K562 (cell line): ENCODE measurements at regions not wholly inside any gene's neighbourhood (a gene's known extent, or its start where the extent isn't known, plus 50 kb on each side); places are given as distances from the start of the nearest gene placed in this dataset.

ENCODE experiments used
- ATAC-seq: fragments of 200-7000 bp; cut with Tn5 transposase; 3 replicates; pipeline ENCODE4 v1.9.1; 2020; ENCODE audit warnings: moderate library complexity
- BruUV-seq: library from RNA; stranded (reverse); fragments of 400-500 nt; replicated peaks from 2 replicates; lab custom pipeline; 2021; lab: Mats Ljungman, UMichigan
- CTCF ChIA-PET: fragments of 300-600 bp; formaldehyde crosslinking; extraction: SDS; loops from one replicate; lab custom pipeline; 2021; ENCODE audit warnings: low intra/inter-chr PET ratio; lab: Yijun Ruan, JAX
- POLR2A ChIA-PET: fragments of 300-600, 350-650 bp; sonication (Branson Sonifier 250); formaldehyde crosslinking; extraction: SDS; loops from one replicate; lab custom pipeline; 2021; ENCODE audit warnings: antibody characterized with exemption, inconsistent platforms; lab: Yijun Ruan, JAX
- DNase-seq, 4 experiments: peaks; one replicate each; pipeline versions ENCODE4 v3.0.0 to v3.0.0-alpha.2; 2011 to 2018; ENCODE audit warnings: low spot score in 3 of 4, mixed read lengths in 3 of 4; ENCODE audit errors: extremely low read depth in 1 of 4
- FAIRE-seq: peaks from 2 replicates; lab custom pipeline; 2011; peaks lifted over from hg19 to GRCh38; lab: Jason Lieb, UNC
- H2AFZ ChIP-seq: 2 replicates; pipeline ENCODE4 v1.6.0; 2011; ENCODE audit warnings: low read depth, low read length, control low read depth, inconsistent platforms
- H3K27ac ChIP-seq: fragments of 200-600 bp; 3 replicates; pipeline ENCODE4 v1.8.0; 2011; ENCODE audit warnings: low read depth, mild to moderate bottlenecking, control low read depth, inconsistent platforms, low read length, moderate library complexity, mixed read lengths; ENCODE audit errors: extremely low read depth
- H3K27me3 ChIP-seq, 2 experiments: fragments of 300-600 bp in 1 of 2; 2 replicates in 1 of 2; 3 replicates in 1 of 2; pipeline versions ENCODE4 v1.6.0 to v1.8.0; 2011; ENCODE audit warnings: inconsistent platforms in 2 of 2, low read length in 2 of 2, mild to moderate bottlenecking in 1 of 2, mixed read lengths in 1 of 2, moderate library complexity in 1 of 2; ENCODE audit not compliant: control insufficient read depth in 2 of 2, insufficient read depth in 2 of 2
- H3K36me3 ChIP-seq: fragments of 300-600 bp; 3 replicates; pipeline ENCODE4 v1.8.0; 2011; ENCODE audit warnings: mild to moderate bottlenecking, low read length, inconsistent platforms; ENCODE audit not compliant: control insufficient read depth, insufficient read depth
- H3K4me1 ChIP-seq, 2 experiments: fragments of 200-600 bp in 1 of 2; replicated peaks in 1 of 2; 2 replicates in 1 of 2; 3 replicates in 1 of 2; pipeline versions ENCODE4 v1.5.1 to v1.8.0; 2011; ENCODE audit warnings: inconsistent platforms in 2 of 2, low read length in 2 of 2, mild to moderate bottlenecking in 1 of 2, mixed read lengths in 1 of 2, moderate library complexity in 1 of 2; ENCODE audit not compliant: control insufficient read depth in 2 of 2, insufficient read depth in 2 of 2
- H3K4me2 ChIP-seq: 2 replicates; pipeline ENCODE4 v1.6.1; 2011; ENCODE audit warnings: low read length, control low read depth, inconsistent platforms, mixed read lengths; ENCODE audit not compliant: insufficient read depth
- H3K4me3 ChIP-seq: fragments of 200-600 bp; sonication (generic), shearing (Covaris generic); 2 replicates; pipeline ENCODE4 v1.5.1; 2016; ENCODE audit warnings: control low read depth, inconsistent platforms
- H3K79me2 ChIP-seq: fragments of 200-600 bp; 3 replicates; pipeline ENCODE4 v1.8.0; 2011; ENCODE audit warnings: low read length, inconsistent platforms; ENCODE audit not compliant: control insufficient read depth, insufficient read depth
- H3K9ac ChIP-seq, 2 experiments: 2 replicates each; pipeline versions ENCODE4 v1.6.0 to v1.6.1; 2011; ENCODE audit warnings: low read depth in 2 of 2, low read length in 2 of 2, control low read depth in 1 of 2, inconsistent platforms in 1 of 2, mild to moderate bottlenecking in 1 of 2, mixed read lengths in 1 of 2; ENCODE audit not compliant: insufficient read depth in 1 of 2
- H3K9me1 ChIP-seq: one replicate; pipeline ENCODE4 v1.6.0; 2011; ENCODE audit warnings: inconsistent platforms, mild to moderate bottlenecking, low read length, moderate library complexity; ENCODE audit not compliant: control insufficient read depth, insufficient read depth
- H3K9me3 ChIP-seq: replicated peaks from 2 replicates; pipeline ENCODE4 v1.5.1; 2011; ENCODE audit warnings: low read depth, low read length, inconsistent platforms; ENCODE audit not compliant: control insufficient read depth, insufficient read depth
- H4K20me1 ChIP-seq: replicated peaks from 2 replicates; pipeline ENCODE4 v1.6.1; 2011; ENCODE audit warnings: low read length, inconsistent platforms, mixed read lengths; ENCODE audit not compliant: control insufficient read depth, insufficient read depth
- GABPA ChIP-seq: fragments of 200-800 bp; sonication (Bioruptor generic); conservative IDR thresholded peaks from 2 replicates; pipeline ENCODE4 v1.6.1; 2016; ENCODE audit warnings: low read depth, missing genetic modification characterization, missing compliant biosample characterization
- HIVEP1 ChIP-seq: fragments of 250-450 bp; sonication (Bioruptor Pico); IDR thresholded peaks from 2 replicates; pipeline ENCODE4 v1.4.0; 2020; ENCODE audit warnings: mild to moderate bottlenecking
- NFE2L1 ChIP-seq: fragments of 450-650 bp; IDR thresholded peaks from 2 replicates; pipeline ENCODE4 v1.6.1; 2016; ENCODE audit warnings: missing genetic modification characterization, low read depth, mild to moderate bottlenecking, missing compliant biosample characterization, moderate library complexity, borderline replicate concordance
- POLR2H ChIP-seq: IDR thresholded peaks from 2 replicates; pipeline ENCODE4 v1.6.1; 2016; ENCODE audit warnings: missing genetic modification characterization, low read depth, mild to moderate bottlenecking, control low read depth, missing compliant biosample characterization, moderate library complexity
- PTTG1 ChIP-seq: fragments of 450-650 bp; IDR thresholded peaks from 2 replicates; pipeline ENCODE4 v1.6.1; 2016; ENCODE audit warnings: low read depth, mild to moderate bottlenecking, missing genetic modification characterization, missing compliant biosample characterization
- PURB ChIP-seq: sonication (generic); formaldehyde crosslinking; IDR thresholded peaks from 2 replicates; pipeline ENCODE4 v1.9.0; 2021; ENCODE audit warnings: low read depth, mild to moderate bottlenecking, missing genetic modification reagents
- RBM17 ChIP-seq: fragments of 200-400 bp; formaldehyde crosslinking; IDR thresholded peaks from 2 replicates; pipeline ENCODE4 v1.6.1; 2017; ENCODE audit warnings: low read depth, mild to moderate bottlenecking, low read length, borderline replicate concordance
- RNF2 ChIP-seq: sonication (generic); IDR thresholded peaks from 2 replicates; pipeline ENCODE4 v1.6.1; 2016
- RREB1 ChIP-seq: fragments of 250-450 bp; sonication (Bioruptor Pico); IDR thresholded peaks from 2 replicates; pipeline ENCODE4 v1.4.0; 2020
- SIX5 ChIP-seq, 2 experiments: IDR thresholded peaks; 2 replicates each; pipeline ENCODE4 v1.6.1; 2011; ENCODE audit warnings: low read length in 2 of 2, borderline replicate concordance in 1 of 2, low read depth in 1 of 2, mild to moderate bottlenecking in 1 of 2, moderate library complexity in 1 of 2; ENCODE audit not compliant: insufficient read depth in 1 of 2
- THRA ChIP-seq: fragments of 450-650 bp; IDR thresholded peaks from 2 replicates; pipeline ENCODE4 v1.6.1; 2017; ENCODE audit warnings: mild to moderate bottlenecking, moderate library complexity
- YY1 ChIP-seq, 3 experiments: IDR thresholded peaks; 2 replicates each; pipeline ENCODE4 v1.6.1; 2011; ENCODE audit warnings: low read length in 2 of 3, mild to moderate bottlenecking in 2 of 3, moderate library complexity in 2 of 3, borderline replicate concordance in 1 of 3, control low read depth in 1 of 3, low read depth in 1 of 3; ENCODE audit not compliant: insufficient read depth in 3 of 3, insufficient replicate concordance in 2 of 3, control insufficient read depth in 1 of 3, insufficient read length in 1 of 3; ENCODE audit errors: extremely low read depth in 1 of 3
- ZNF12 ChIP-seq: sonication (generic); formaldehyde crosslinking; IDR thresholded peaks from 2 replicates; pipeline ENCODE4 v1.4.0; 2020; ENCODE audit warnings: mild to moderate bottlenecking, missing genetic modification reagents
- ZNF3 ChIP-seq: fragments of 250-450 bp; sonication (Bioruptor Pico); IDR thresholded peaks from 2 replicates; pipeline ENCODE4 v1.5.0; 2021; ENCODE audit warnings: mild to moderate bottlenecking, moderate library complexity
- ZNF445 ChIP-seq: fragments of 250-450 bp; sonication (Bioruptor Pico); IDR thresholded peaks from 2 replicates; pipeline ENCODE4 v1.4.0; 2020; ENCODE audit warnings: low read depth, mild to moderate bottlenecking, moderate library complexity
- WGBS: fragments of 100-300 bp; shearing (Covaris generic); methylation state at CpG from one replicate; pipeline ENCODE4 v1.1.6; 2016; ENCODE audit warnings: low coverage, mixed read lengths; ENCODE audit not compliant: insufficient coverage; ENCODE audit errors: missing lambda C conversion rate; 5-methylcytosine and 5-hydroxymethylcytosine counted together
- in situ Hi-C: fragments of 300-500 bp; cut with MboI; formaldehyde crosslinking; loops from 4 replicates; pipeline ENCODE4 v1.15.0; 2018; ENCODE audit warnings: inconsistent platforms, mixed read lengths
- intact Hi-C: fragments of 100-400 bp; cut with micrococcal nuclease; formaldehyde crosslinking; loops from 2 replicates; pipeline ENCODE4 v1.14.2; 2022

- H3K27me3 ChIP-seq = peaks cover 0 to 11% of the 10 kb centered on the region in 2 experiments; a peak in 3 of 5 replicates
- H3K36me3 ChIP-seq = no peaks in the 10 kb centered on the region
- in situ Hi-C loops = no loop called here
- H3K4me1 ChIP-seq = peaks cover 0 to 8% of the 10 kb centered on the region in 2 experiments; a peak in 1 of 5 replicates
- ChIA-PET POLR2A (no interaction called here), CTCF (no interaction called here)
- DNase-seq (no peak), FAIRE-seq (no peak), ATAC-seq (no peak)
- WGBS = 0% methylated on average over 8 of the region's 8 CpGs
- no peak overlapping the region for H2AFZ ChIP-seq
- no peak overlapping the region for H3K27ac ChIP-seq
- H3K9ac ChIP-seq = no peak overlapping the region
- H4K20me1 ChIP-seq = no peaks in the 10 kb centered on the region
- H3K9me1 ChIP-seq = no peaks in the 10 kb centered on the region
- no peaks in the 10 kb centered on the region for H3K79me2 ChIP-seq
- TF ChIP-seq ZNF445 (CRISPR knock-in tag) (no peak), NFE2L1 (tag) (no peak), RBM17 (no peak), ZNF3 (CRISPR knock-in tag) (no peak), RNF2 (no peak), POLR2H (tag) (no peak), GABPA (tag) (no peak), SIX5 (IDR thresholded peaks at IDR 0.05; ENCODE audit: borderline replicate concordance in 1 of 2, insufficient read depth in 1 of 2, low read depth in 1 of 2, low read length in 2 of 2) (no peak), RREB1 (no peak), HIVEP1 (CRISPR knock-in tag) (no peak), ZNF12 (CRISPR knock-in tag) (no peak), THRA (no peak), PTTG1 (tag) (no peak), PURB (CRISPR knock-in tag) (no peak), YY1 (IDR thresholded peaks at IDR 0.05; ENCODE audit: borderline replicate concordance in 1 of 3, control insufficient read depth in 1 of 3, extremely low read depth in 1 of 3, insufficient read depth in 3 of 3, insufficient read length in 1 of 3, insufficient replicate concordance in 2 of 3, low read depth in 1 of 3, low read length in 2 of 3) (no peak)
- no peak overlapping the region for H3K4me2 ChIP-seq
- BruUV-seq = no TSS peak
- H3K4me3 ChIP-seq = no peak overlapping the region
- intact Hi-C loops = no loop called here
- H3K9me3 ChIP-seq = no peaks in the 10 kb centered on the region
Observed at GRCh38 chr5:6843821-6844220, 130.6 kb downstream of the TENT4A start.
